Jurkat, Clone E6-1 (cell line): ENCODE measurements at regions not wholly inside any gene's neighbourhood (a gene's known extent, or its start where the extent isn't known, plus 50 kb on each side); places are given as distances from the start of the nearest gene placed in this dataset.

Experiments
- DNase-seq: peaks from one replicate; pipeline ENCODE4 v3.0.0-alpha.2; 2011; ENCODE audit warnings: low read depth, low spot score
- H3K4me3 ChIP-seq: 2 replicates; pipeline ENCODE4 v1.5.1; 2011; ENCODE audit warnings: mild to moderate bottlenecking, low read length, control low read depth, moderate library complexity

GRCh38 chr3:35944926-35945710 is 305.8 kb downstream of the ARPP21 start:
- no peak overlapping the region for H3K4me3 ChIP-seq
- DNase-seq: no peak

- peak; percentile 15 for DNase-seq
- H3K4me3 ChIP-seq: no peak overlapping the region
Measured at GRCh38 chr3:35946121-35946853, 307.0 kb downstream of the ARPP21 start.

- no peak for DNase-seq
- no peak overlapping the region for H3K4me3 ChIP-seq
Measured at GRCh38 chr3:35946854-35947515, 307.7 kb downstream of the ARPP21 start.

DNA sequence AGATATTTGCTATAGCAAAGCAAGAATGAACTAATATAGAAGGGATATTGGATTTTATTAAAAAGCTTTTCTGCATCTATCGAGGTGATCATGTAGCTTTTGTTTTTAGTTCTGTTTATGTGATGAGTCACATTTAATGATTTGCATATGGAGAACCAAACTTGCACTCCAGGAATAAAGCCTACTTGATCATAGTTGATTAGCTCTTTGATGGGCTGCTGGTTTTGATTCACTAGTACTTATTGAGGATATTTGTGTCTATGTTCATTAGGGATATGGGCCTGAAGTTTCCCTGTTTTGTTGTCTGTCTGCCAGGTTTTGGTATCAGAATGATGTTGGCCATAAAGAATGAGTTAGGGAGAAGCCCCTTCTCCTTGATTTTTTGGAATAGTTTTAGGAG is 310.7 kb downstream of the ARPP21 start:
- DNase-seq: no peak
- no peak overlapping the region for H3K4me3 ChIP-seq

DNA sequence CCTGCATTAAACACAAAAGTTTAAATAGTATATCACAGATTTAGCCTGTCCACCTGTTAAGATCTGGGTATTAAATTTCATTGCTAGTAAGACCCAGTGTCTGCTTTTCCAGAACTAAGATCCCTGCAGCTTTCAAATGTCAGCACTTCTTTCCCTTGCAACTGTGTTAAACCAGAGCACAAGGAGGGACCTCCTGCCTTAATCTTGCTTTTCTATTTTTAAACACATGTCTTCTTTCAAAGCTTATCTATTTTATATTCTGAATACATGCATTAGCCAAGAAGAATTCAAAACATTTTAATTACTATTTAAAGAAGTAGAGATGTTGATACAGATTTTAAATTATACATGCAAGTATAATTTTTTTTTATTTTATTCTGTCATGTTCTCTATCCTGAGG is 315.1 kb downstream of the ARPP21 start:
- no peak overlapping the region for H3K4me3 ChIP-seq

GRCh38 chr3:35965908-35966307 is 326.6 kb downstream of the ARPP21 start:
- H3K4me3 ChIP-seq: no peak overlapping the region
- peak; percentile 20 for DNase-seq

More for the DNA sequence above, 315.1 kb downstream of the ARPP21 start:
- no peak for DNase-seq

- no peak for DNase-seq
- H3K4me3 ChIP-seq: no peak overlapping the region
Measured at GRCh38 chr3:35966629-35967464, 327.5 kb downstream of the ARPP21 start.

GRCh38 chr3:35968043-35968622 is 328.8 kb downstream of the ARPP21 start:
- no peak overlapping the region for H3K4me3 ChIP-seq
- DNase-seq: no peak

DNA sequence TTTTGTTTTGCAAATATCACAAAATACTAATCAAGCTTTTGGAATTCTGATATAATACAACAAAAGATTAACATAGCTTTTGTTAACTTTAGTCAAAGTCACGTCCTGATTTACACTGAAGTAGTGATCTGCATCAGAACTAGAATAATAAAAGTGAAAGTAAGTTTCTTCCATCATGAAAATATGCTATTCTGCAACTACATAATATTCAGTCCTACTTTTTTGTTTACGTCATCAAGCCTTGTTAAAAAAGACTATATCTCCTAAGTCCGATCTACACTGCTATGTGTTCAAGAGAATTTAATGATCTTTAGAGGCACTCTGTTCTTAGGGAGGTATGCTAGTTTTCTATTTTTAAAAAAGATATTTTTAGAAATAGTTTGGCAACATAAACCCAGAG is 330.1 kb downstream of the ARPP21 start:
- DNase-seq: no peak
- no peak overlapping the region for H3K4me3 ChIP-seq

DNA sequence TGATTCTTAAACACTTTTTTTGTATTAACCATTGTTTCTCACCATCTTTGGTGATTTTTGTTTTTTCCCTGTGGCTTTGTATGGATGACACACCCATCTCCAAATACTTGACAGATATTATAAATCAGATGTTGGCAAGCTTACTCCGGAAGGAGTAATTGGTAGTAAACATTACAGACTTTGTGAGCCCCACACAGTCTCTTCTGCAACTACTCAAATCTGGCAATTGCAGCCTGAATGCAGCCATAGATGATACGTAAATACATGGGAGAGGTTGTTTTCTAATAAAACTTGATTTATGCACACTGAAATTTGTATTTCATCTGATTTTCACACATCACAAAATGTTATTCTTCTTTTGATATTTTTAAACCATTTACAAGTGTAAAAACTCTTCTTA is 331.5 kb downstream of the ARPP21 start:
- no peak overlapping the region for H3K4me3 ChIP-seq
- DNase-seq: no peak

DNA sequence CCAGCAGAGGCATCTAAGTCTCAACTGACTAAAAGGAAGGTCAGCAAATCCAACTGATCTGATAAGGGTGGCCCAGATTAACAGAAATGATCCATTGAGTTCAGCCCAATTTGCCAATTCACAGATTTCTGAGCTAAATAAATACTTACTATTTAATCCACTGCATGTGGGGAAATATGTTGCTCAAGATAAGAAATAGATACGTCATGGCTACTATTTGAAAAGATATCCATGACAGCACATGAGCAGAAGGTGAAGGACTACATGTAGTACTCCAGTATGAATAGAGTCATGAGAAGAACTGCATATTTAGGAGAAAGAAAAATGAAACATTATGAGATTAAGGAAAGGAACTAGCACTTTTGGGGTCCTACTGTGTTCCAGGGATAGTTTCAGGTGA is 332.4 kb downstream of the ARPP21 start:
- no peak overlapping the region for H3K4me3 ChIP-seq
- no peak for DNase-seq

GRCh38 chr3:35974872-35975271 is 335.5 kb downstream of the ARPP21 start:
- no peak for DNase-seq
- H3K4me3 ChIP-seq: no peak overlapping the region

DNA sequence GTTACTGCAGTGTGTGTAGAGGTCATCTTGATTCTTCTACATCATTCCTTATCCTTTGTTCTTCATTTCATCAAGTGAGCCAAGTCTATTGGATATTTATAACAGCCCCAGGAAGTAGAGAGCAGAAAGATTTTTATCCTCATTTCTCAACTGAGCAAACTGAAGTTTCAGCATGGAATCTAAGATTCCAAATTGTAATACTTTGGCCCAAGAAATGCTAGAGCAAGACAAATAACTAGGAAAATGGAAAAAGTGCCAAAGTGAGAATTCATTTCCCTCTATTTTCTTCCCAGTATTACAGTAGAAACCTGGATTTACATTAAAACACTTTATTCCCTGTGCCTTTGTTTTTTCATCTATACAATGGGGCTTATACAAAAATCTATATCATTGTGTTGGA is 346.8 kb downstream of the ARPP21 start:
- H3K4me3 ChIP-seq: no peak overlapping the region
- no peak for DNase-seq

- no peak for DNase-seq
- H3K4me3 ChIP-seq: no peak overlapping the region
Measured at GRCh38 chr3:35987386-35987785, 348.1 kb downstream of the ARPP21 start.

DNA sequence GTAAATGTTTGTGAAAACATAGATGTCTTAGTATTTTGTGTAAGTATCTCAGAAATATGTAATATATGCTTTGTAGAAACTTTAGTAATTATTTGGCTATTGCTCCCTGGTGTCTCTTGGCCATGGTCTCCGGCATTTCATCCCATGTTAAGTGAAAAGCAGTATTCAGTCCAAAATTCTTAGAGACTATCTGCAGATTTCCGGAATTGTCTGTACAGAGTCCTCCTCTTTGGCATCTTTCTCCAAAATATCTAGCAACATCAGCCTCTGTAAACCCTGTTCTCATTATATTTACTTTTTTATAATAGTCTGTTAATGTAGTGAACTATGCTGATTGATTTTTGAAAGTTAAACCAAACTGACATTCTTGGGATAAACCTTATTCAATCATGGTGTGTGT is 352.7 kb downstream of the ARPP21 start:
- no peak overlapping the region for H3K4me3 ChIP-seq
- no peak for DNase-seq

DNA sequence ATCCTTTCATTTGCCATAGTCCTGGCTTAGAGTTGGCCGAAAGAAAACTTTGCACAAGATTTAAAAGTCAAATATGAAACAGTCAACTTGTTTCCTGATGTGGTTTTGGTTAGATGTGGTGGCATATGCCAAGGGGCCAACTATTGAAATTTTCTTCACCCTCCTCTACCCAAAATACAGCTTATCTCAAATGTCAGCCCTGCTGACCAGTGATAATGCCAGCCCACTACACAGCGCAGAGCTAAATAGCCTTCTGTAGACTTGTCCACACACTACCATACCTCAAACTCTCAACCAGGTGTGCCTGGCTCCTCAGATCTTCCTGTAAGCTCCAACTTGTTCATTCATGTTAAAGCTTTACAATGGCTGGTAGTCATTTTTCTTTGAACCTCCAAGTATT is 368.5 kb upstream of the STAC start:
- DNase-seq: no peak
- no peak overlapping the region for H3K4me3 ChIP-seq

DNA sequence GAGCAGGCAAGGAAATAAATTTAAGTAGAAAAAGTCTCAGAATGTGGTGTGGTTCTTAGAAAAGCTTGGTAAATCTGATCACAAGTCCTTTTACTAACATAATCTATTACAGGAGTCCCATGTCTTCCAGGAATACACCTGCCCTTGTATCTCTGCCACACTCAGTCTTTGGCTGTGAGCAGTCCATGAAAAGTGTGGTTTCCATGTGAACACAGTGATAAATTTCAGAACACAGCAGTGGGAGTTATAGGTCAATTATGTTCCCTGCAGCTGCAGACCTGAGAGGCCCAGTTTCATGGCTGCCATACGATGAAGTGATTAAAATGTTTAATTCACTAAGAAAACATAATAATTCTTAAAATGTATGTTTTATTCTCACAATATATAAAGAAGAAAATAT is 366.9 kb upstream of the STAC start:
- DNase-seq: no peak
- H3K4me3 ChIP-seq: no peak overlapping the region

DNA sequence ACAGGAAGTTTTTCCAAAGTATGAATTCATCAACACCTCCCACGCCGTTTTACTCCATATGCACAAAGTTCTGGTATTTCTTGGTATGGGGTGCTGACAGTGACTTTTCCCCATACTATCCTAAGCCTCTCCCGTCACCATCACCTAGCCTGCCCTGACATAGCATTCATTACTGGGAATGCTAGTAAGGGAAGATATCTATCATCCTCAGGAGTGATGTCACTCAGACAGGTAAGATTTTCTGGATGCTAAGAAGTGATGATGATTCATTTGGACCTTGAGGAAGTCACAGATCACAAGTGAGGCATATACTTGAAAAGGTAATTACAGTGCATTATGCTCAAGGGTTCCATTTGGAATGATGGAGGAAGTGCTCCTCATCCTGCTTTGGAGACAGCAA is 355.1 kb upstream of the STAC start:
- no peak overlapping the region for H3K4me3 ChIP-seq
- no peak for DNase-seq
